Lung (tissue), 11 donors: ENCODE measurements at regions not wholly inside any gene's neighbourhood (a gene's known extent, or its start where the extent isn't known, plus 50 kb on each side); places are given as distances from the start of the nearest gene placed in this dataset.

Experiments used
- ATAC-seq: fragments of 200-7000 bp; cut with Tn5 transposase; one replicate; pipeline ENCODE4 v1.9.1; 2020; ENCODE audit warnings: moderate number of reproducible peaks; ENCODE audit not compliant: insufficient read depth, low FRiP score
- DNase-seq, 3 donors: peaks; one replicate each; pipeline ENCODE4 v3.0.0-alpha.2; 2013 to 2017
- H3K27ac ChIP-seq, 2 donors: one replicate each; pipeline ENCODE4 v1.5.1; 2013; ENCODE audit warnings: mild to moderate bottlenecking in 2 of 2, moderate library complexity in 2 of 2, control low read depth in 1 of 2, inconsistent platforms in 1 of 2, low read depth in 1 of 2, low read length in 1 of 2
- H3K27me3 ChIP-seq, 3 donors: one replicate each; pipeline ENCODE4 v1.5.1; 2013; ENCODE audit warnings: low read length in 2 of 3; ENCODE audit not compliant: control insufficient read depth in 3 of 3, insufficient read depth in 3 of 3
- H3K36me3 ChIP-seq, 4 donors: one replicate each; pipeline ENCODE4 v1.5.1; 2013; ENCODE audit warnings: low read length in 4 of 4, mild to moderate bottlenecking in 1 of 4, moderate library complexity in 1 of 4; ENCODE audit not compliant: control insufficient read depth in 4 of 4, insufficient read depth in 4 of 4
- H3K4me1 ChIP-seq, 5 donors: one replicate each; pipeline ENCODE4 v1.5.1; 2013; ENCODE audit warnings: low read length in 5 of 5, mild to moderate bottlenecking in 2 of 5, moderate library complexity in 1 of 5; ENCODE audit not compliant: control insufficient read depth in 5 of 5, insufficient read depth in 5 of 5
- H3K4me3 ChIP-seq: one replicate; pipeline ENCODE4 v1.5.1; 2013; ENCODE audit warnings: mild to moderate bottlenecking, control low read depth, moderate library complexity
- H3K9ac ChIP-seq, 2 donors: one replicate each; pipeline ENCODE4 v1.5.1; 2013; ENCODE audit warnings: low read length in 2 of 2, control low read depth in 1 of 2; ENCODE audit not compliant: insufficient read depth in 1 of 2
- H3K9me3 ChIP-seq, 4 donors: one replicate each; pipeline ENCODE4 v1.5.1; 2013; ENCODE audit warnings: low read length in 3 of 4, mild to moderate bottlenecking in 1 of 4, moderate library complexity in 1 of 4; ENCODE audit not compliant: control insufficient read depth in 4 of 4, insufficient read depth in 3 of 4
- CTCF ChIP-seq: IDR thresholded peaks from 2 replicates; pipeline ENCODE4 v1.5.1; 2012; ENCODE audit warnings: mild to moderate bottlenecking; ENCODE audit errors: control extremely low read depth, extremely low read depth
- WGBS, 2 donors: extraction: QIAGEN DNeasy Blood & Tissue Kit; methylation state at CpG; one replicate each; pipeline ENCODE4 v1.1.7; 2013; 5-methylcytosine and 5-hydroxymethylcytosine counted together
- donor health status: control.
- donor health status: control.
- donor health status: Bipolar disorder and iron deficiency.
- donor health status: healthy.
- donor health status: DM: yes; HTN: yes; CAD: no.

- Histone ChIP-seq H3K36me3 (no peaks in the 10 kb centered on the region), H3K4me1 (no peaks in the 10 kb centered on the region), H3K27ac (no peak overlapping the region), H3K9ac (no peak overlapping the region), H3K4me3 (no peak overlapping the region), H3K27me3 (no peaks in the 10 kb centered on the region), H3K9me3 (no peaks in the 10 kb centered on the region)
- TF ChIP-seq CTCF = no peak
- DNase-seq (no peak), ATAC-seq (no peak)
Measured at GRCh38 chr9:29021632-29022031, 1448.4 kb upstream of the C9orf72 start.

GRCh38 chr9:29038332-29038731 is 1465.1 kb upstream of the C9orf72 start:
- Histone ChIP-seq H3K27me3 (no peaks in the 10 kb centered on the region), H3K27ac (no peak overlapping the region), H3K4me1 (no peaks in the 10 kb centered on the region), H3K9ac (no peak overlapping the region), H3K36me3 (no peaks in the 10 kb centered on the region), H3K9me3 (no peaks in the 10 kb centered on the region), H3K4me3 (no peak overlapping the region)
- ATAC-seq (no peak), DNase-seq (no peak)
- TF ChIP-seq CTCF = no peak

- ATAC-seq (no peak), DNase-seq (no peak)
- no peaks in the 10 kb centered on the region for H3K4me1 ChIP-seq
- no peak overlapping the region for H3K27ac ChIP-seq
- no peak for TF ChIP-seq CTCF
- 63 to 74% methylated on average over 2 of the region's 2 CpGs for WGBS, 2 donors
- H3K9me3 ChIP-seq = no peaks in the 10 kb centered on the region
- no peaks in the 10 kb centered on the region for H3K27me3 ChIP-seq
- H3K9ac ChIP-seq = no peak overlapping the region
- no peak overlapping the region for H3K4me3 ChIP-seq
- H3K36me3 ChIP-seq = no peaks in the 10 kb centered on the region
Measured at GRCh38 chr9:29039258-29039657, 1466.0 kb upstream of the C9orf72 start.

GRCh38 chr9:29043072-29043471 is 1469.8 kb upstream of the C9orf72 start:
- ATAC-seq (no peak), DNase-seq (no peak)
- no peak overlapping the region for H3K9ac ChIP-seq
- no peak overlapping the region for H3K27ac ChIP-seq
- no peaks in the 10 kb centered on the region for H3K27me3 ChIP-seq
- no peaks in the 10 kb centered on the region for H3K36me3 ChIP-seq
- no peak for TF ChIP-seq CTCF
- no peaks in the 10 kb centered on the region for H3K9me3 ChIP-seq
- H3K4me3 ChIP-seq = no peak overlapping the region
- WGBS, 2 donors = 64 to 77% methylated on average over 1 of the region's 1 CpG
- H3K4me1 ChIP-seq = no peaks in the 10 kb centered on the region
